Trophoblast cell (in vitro differentiated cells and primary cell): ENCODE measurements at regions not wholly inside any gene's neighbourhood (a gene's known extent, or its start where the extent isn't known, plus 50 kb on each side); places are given as distances from the start of the nearest gene placed in this dataset.

Source experiments
- DNase-seq, 2 donors: peaks; one replicate each; pipeline ENCODE4 v3.0.0-alpha.2; 2016
- H2AFZ ChIP-seq: 2 replicates; pipeline ENCODE4 v1.6.1; 2013; ENCODE audit warnings: low read length, moderate library complexity, mild to moderate bottlenecking; ENCODE audit not compliant: insufficient read depth, poor library complexity
- H2AK5ac ChIP-seq: 2 replicates; pipeline ENCODE4 v1.6.1; 2013; ENCODE audit warnings: mild to moderate bottlenecking, low read length
- H2BK120ac ChIP-seq: 2 replicates; pipeline ENCODE4 v1.6.1; 2013; ENCODE audit warnings: low read length, mild to moderate bottlenecking, moderate library complexity; ENCODE audit not compliant: insufficient read depth, poor library complexity
- H2BK12ac ChIP-seq: 2 replicates; pipeline ENCODE4 v1.6.1; 2013; ENCODE audit warnings: mild to moderate bottlenecking, low read length, moderate library complexity
- H2BK5ac ChIP-seq: 2 replicates; pipeline ENCODE4 v1.6.1; 2013; ENCODE audit warnings: low read length, low read depth, moderate library complexity, mild to moderate bottlenecking; ENCODE audit not compliant: poor library complexity
- H3K14ac ChIP-seq: 2 replicates; pipeline ENCODE4 v1.6.1; 2013; ENCODE audit warnings: mild to moderate bottlenecking, low read length
- H3K18ac ChIP-seq: 2 replicates; pipeline ENCODE4 v1.6.1; 2013; ENCODE audit warnings: mild to moderate bottlenecking, low read length
- H3K23ac ChIP-seq: 2 replicates; pipeline ENCODE4 v1.6.1; 2013; ENCODE audit warnings: low read length
- H3K27ac ChIP-seq: 2 replicates; pipeline ENCODE4 v1.5.1; 2013; ENCODE audit warnings: low read depth, mild to moderate bottlenecking, inconsistent platforms, low read length, moderate library complexity
- H3K27me3 ChIP-seq: 2 replicates; pipeline ENCODE4 v1.6.1; 2013; ENCODE audit warnings: inconsistent platforms, mild to moderate bottlenecking, low read length, moderate library complexity; ENCODE audit not compliant: insufficient read depth
- H3K36me3 ChIP-seq, 2 experiments: 1 replicate in 1 of 2; 2 replicates in 1 of 2; pipeline ENCODE4 v1.6.1; 2013; ENCODE audit warnings: low read length in 2 of 2, mild to moderate bottlenecking in 2 of 2, moderate library complexity in 1 of 2; ENCODE audit not compliant: insufficient read depth in 2 of 2, control insufficient read depth in 1 of 2
- H3K4ac ChIP-seq: 2 replicates; pipeline ENCODE4 v1.6.1; 2013; ENCODE audit warnings: low read depth, mild to moderate bottlenecking, low read length, moderate library complexity
- H3K4me1 ChIP-seq, 2 experiments: 1 replicate in 1 of 2; 2 replicates in 1 of 2; pipeline ENCODE4 v1.6.1; 2013; ENCODE audit warnings: low read length in 2 of 2, mild to moderate bottlenecking in 2 of 2, moderate library complexity in 1 of 2; ENCODE audit not compliant: insufficient read depth in 2 of 2, control insufficient read depth in 1 of 2
- H3K4me2 ChIP-seq: 2 replicates; pipeline ENCODE4 v1.6.1; 2013; ENCODE audit warnings: inconsistent platforms, mild to moderate bottlenecking, low read length, moderate library complexity
- H3K4me3 ChIP-seq: 2 replicates; pipeline ENCODE4 v1.5.1; 2013; ENCODE audit warnings: mild to moderate bottlenecking, low read depth, low read length, inconsistent platforms
- H3K79me1 ChIP-seq: one replicate; pipeline ENCODE4 v1.6.1; 2013; ENCODE audit warnings: low read length
- H3K79me2 ChIP-seq: 2 replicates; pipeline ENCODE4 v1.6.1; 2013; ENCODE audit warnings: low read length, mild to moderate bottlenecking; ENCODE audit not compliant: control insufficient read depth, insufficient read depth, poor library complexity
- H3K9ac ChIP-seq: 2 replicates; pipeline ENCODE4 v1.6.1; 2013; ENCODE audit warnings: mild to moderate bottlenecking, low read length
- H3K9me3 ChIP-seq: 2 replicates; pipeline ENCODE4 v1.6.1; 2013; ENCODE audit warnings: low read depth, mild to moderate bottlenecking, control low read depth, inconsistent platforms, low read length; ENCODE audit not compliant: insufficient read depth
- H4K12ac ChIP-seq: 2 replicates; pipeline ENCODE4 v1.6.1; 2013; ENCODE audit warnings: low read depth, mild to moderate bottlenecking, low read length, moderate library complexity
- H4K8ac ChIP-seq: 2 replicates; pipeline ENCODE4 v1.6.1; 2013; ENCODE audit warnings: low read depth, mild to moderate bottlenecking, low read length, moderate library complexity
- H4K91ac ChIP-seq: one replicate; pipeline ENCODE4 v1.6.1; 2013; ENCODE audit warnings: low read depth, mild to moderate bottlenecking, low read length, moderate library complexity
- WGBS: extraction: QIAGEN DNeasy Blood & Tissue Kit; methylation state at CpG from one replicate; pipeline ENCODE4 v1.1.7; 2013; ENCODE audit warnings: missing lambda C conversion rate; ENCODE audit not compliant: insufficient read length, insufficient coverage; ENCODE audit errors: extremely low coverage; 5-methylcytosine and 5-hydroxymethylcytosine counted together

- no CpG with 5 or more reads among the region's 8 CpGs for WGBS
- H2AFZ ChIP-seq = no peak overlapping the region
- H3K27ac ChIP-seq = no peak overlapping the region
- H3K9me3 ChIP-seq = peaks cover 2% of the 10 kb centered on the region
- no peak overlapping the region for H3K4ac ChIP-seq
- H3K14ac ChIP-seq = no peak overlapping the region
- no peak overlapping the region for H3K4me3 ChIP-seq
- no peak overlapping the region for H4K12ac ChIP-seq
- H3K79me1 ChIP-seq = no peaks in the 10 kb centered on the region
- no peaks in the 10 kb centered on the region for H3K4me1 ChIP-seq
- H3K27me3 ChIP-seq = no peaks in the 10 kb centered on the region
- no peak overlapping the region for H3K4me2 ChIP-seq
- no peak overlapping the region for H3K18ac ChIP-seq
- H3K79me2 ChIP-seq = no peaks in the 10 kb centered on the region
- H3K9ac ChIP-seq = no peak overlapping the region
- no peak overlapping the region for H3K23ac ChIP-seq
- H2AK5ac ChIP-seq = no peak overlapping the region
- H3K36me3 ChIP-seq = no peaks in the 10 kb centered on the region
- no peak overlapping the region for H2BK120ac ChIP-seq
- no peak overlapping the region for H4K91ac ChIP-seq
- no peak overlapping the region for H2BK12ac ChIP-seq
- no peak for DNase-seq
- no peak overlapping the region for H2BK5ac ChIP-seq
- H4K8ac ChIP-seq = no peak overlapping the region
Observed at GRCh38 chr2:173766537-173767289, 198.5 kb downstream of the SP3 start.

DNA sequence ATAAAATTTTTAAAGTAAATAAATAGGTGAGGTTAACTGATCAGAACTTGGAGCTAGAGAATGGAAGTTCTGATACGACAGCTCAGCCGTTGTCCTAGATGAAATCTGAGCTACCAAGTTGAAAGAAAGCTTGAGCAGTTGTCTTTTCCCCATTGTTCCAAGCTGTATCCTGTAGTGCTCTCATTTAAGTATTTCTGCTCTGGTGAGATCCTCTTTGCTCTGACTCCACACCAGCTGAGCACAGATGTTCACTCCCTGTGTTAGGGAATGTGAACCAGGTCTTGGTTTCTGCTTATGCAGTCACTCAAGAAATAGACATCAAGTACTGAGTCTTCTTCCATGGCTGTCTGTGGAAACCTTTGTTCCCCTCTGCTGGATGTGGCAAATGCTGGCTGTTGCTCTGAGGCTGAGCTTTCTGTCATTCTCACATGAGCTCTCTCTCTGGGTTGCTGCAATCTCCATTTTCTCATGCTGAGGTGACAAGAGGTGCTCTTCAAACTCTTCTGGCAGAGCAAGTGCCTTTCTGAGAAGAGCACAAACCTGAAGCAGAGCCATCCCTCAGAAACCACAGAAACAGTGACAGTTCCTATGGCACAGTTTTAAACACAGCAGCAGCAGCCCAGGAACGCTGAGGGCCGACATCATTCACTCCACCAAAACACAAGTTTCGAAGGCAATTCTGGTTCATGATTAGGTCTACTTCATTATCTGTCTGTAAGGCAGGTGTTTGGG is 194.1 kb downstream of the SP3 start:
- H3K4me2 ChIP-seq = no peak overlapping the region
- no peak overlapping the region for H2BK12ac ChIP-seq
- H4K91ac ChIP-seq = no peak overlapping the region
- no peak overlapping the region for H3K23ac ChIP-seq
- no peak for DNase-seq
- H3K4ac ChIP-seq = no peak overlapping the region
- H3K4me1 ChIP-seq = no peaks in the 10 kb centered on the region
- H3K4me3 ChIP-seq = no peak overlapping the region
- H4K8ac ChIP-seq = no peak overlapping the region
- no peaks in the 10 kb centered on the region for H3K27me3 ChIP-seq
- H2BK5ac ChIP-seq = no peak overlapping the region
- H3K9me3 ChIP-seq = peaks cover 3% of the 10 kb centered on the region
- no peak overlapping the region for H3K27ac ChIP-seq
- no CpG with 5 or more reads among the region's 5 CpGs for WGBS
- H3K79me1 ChIP-seq = no peaks in the 10 kb centered on the region
- H2AFZ ChIP-seq = no peak overlapping the region
- H3K18ac ChIP-seq = no peak overlapping the region
- no peak overlapping the region for H4K12ac ChIP-seq
- no peak overlapping the region for H3K14ac ChIP-seq
- H2BK120ac ChIP-seq = no peak overlapping the region
- H3K9ac ChIP-seq = no peak overlapping the region
- H3K79me2 ChIP-seq = no peaks in the 10 kb centered on the region
- H3K36me3 ChIP-seq = no peaks in the 10 kb centered on the region
- no peak overlapping the region for H2AK5ac ChIP-seq

- Histone ChIP-seq H3K27ac (no peak overlapping the region), H4K12ac (no peak overlapping the region), H3K9me3 (peaks cover 3% of the 10 kb centered on the region), H3K23ac (no peak overlapping the region), H2BK12ac (no peak overlapping the region), H3K79me2 (no peaks in the 10 kb centered on the region), H3K4ac (no peak overlapping the region), H3K18ac (no peak overlapping the region), H3K79me1 (no peaks in the 10 kb centered on the region), H3K27me3 (no peaks in the 10 kb centered on the region), H3K9ac (no peak overlapping the region), H2AFZ (no peak overlapping the region), H2AK5ac (no peak overlapping the region), H3K4me1 (no peaks in the 10 kb centered on the region), H3K4me2 (no peak overlapping the region), H3K36me3 (no peaks in the 10 kb centered on the region), H4K8ac (no peak overlapping the region), H2BK120ac (no peak overlapping the region), H2BK5ac (no peak overlapping the region), H4K91ac (no peak overlapping the region), H3K4me3 (no peak overlapping the region), H3K14ac (no peak overlapping the region)
- no CpG with 5 or more reads among the region's 3 CpGs for WGBS
- no peak for DNase-seq
Observed at GRCh38 chr2:173772205-173772604, 193.0 kb downstream of the SP3 start.

DNA sequence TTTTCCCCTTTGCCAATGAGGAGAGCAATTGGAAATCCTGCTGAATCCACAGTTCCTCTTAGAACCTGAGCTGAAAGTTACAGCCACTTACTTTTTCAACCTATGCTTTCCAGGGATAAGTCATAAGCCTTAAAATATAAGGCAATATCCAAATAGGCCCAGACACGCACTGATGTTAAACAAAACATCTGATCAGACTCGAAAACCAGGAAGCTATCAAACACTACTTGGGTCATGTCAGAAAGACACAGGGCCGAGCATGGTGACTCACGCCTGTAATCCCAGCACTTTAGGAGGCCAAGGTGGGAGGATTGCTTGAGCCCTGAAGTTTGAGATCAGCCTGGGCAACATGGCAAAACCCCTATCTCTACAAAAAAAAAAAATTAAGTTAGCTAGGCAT is 192.1 kb downstream of the SP3 start:
- no peak overlapping the region for H3K27ac ChIP-seq
- no peak overlapping the region for H3K4me3 ChIP-seq
- no peak overlapping the region for H2BK5ac ChIP-seq
- H3K9ac ChIP-seq = no peak overlapping the region
- no peak overlapping the region for H3K4ac ChIP-seq
- no peaks in the 10 kb centered on the region for H3K79me2 ChIP-seq
- no peak overlapping the region for H2AK5ac ChIP-seq
- DNase-seq = no peak
- H3K4me1 ChIP-seq = no peaks in the 10 kb centered on the region
- WGBS = no CpG with 5 or more reads among the region's 4 CpGs
- no peaks in the 10 kb centered on the region for H3K36me3 ChIP-seq
- H3K23ac ChIP-seq = no peak overlapping the region
- H2AFZ ChIP-seq = no peak overlapping the region
- no peak overlapping the region for H4K8ac ChIP-seq
- no peaks in the 10 kb centered on the region for H3K79me1 ChIP-seq
- H2BK120ac ChIP-seq = no peak overlapping the region
- no peak overlapping the region for H3K4me2 ChIP-seq
- no peak overlapping the region for H2BK12ac ChIP-seq
- no peak overlapping the region for H3K14ac ChIP-seq
- no peak overlapping the region for H4K91ac ChIP-seq
- no peak overlapping the region for H3K18ac ChIP-seq
- no peaks in the 10 kb centered on the region for H3K27me3 ChIP-seq
- H4K12ac ChIP-seq = no peak overlapping the region
- peaks cover 3% of the 10 kb centered on the region for H3K9me3 ChIP-seq
